MCF 10A (cell line): ENCODE measurements at regions not wholly inside any gene's neighbourhood (a gene's known extent, or its start where the extent isn't known, plus 50 kb on each side); places are given as distances from the start of the nearest gene placed in this dataset.

Experiments
- BruUV-seq: library from RNA; stranded (reverse); fragments of 400-500 nt; replicated peaks from 2 replicates; lab custom pipeline; 2021; lab: Mats Ljungman, UMichigan
- CTCF ChIA-PET: fragments of 300-600 bp; sonication (Branson Sonifier 250); formaldehyde crosslinking; extraction: SDS; loops from one replicate; lab custom pipeline; 2021; ENCODE audit warnings: antibody characterized with exemption, inconsistent platforms; lab: Yijun Ruan, JAX
- POLR2A ChIA-PET: fragments of 300-600, 350-650 bp; sonication (Branson Sonifier 250); formaldehyde crosslinking; extraction: SDS; loops from one replicate; lab custom pipeline; 2020; ENCODE audit warnings: antibody characterized with exemption, inconsistent platforms; lab: Yijun Ruan, JAX
- DNase-seq: peaks from one replicate; pipeline ENCODE4 v3.0.0-alpha.2; 2018; ENCODE audit not compliant: unreplicated experiment
- H3K27ac Mint-ChIP-seq: one replicate; pipeline ENCODE4 v1.8.0; 2022; ENCODE audit warnings: mild to moderate bottlenecking, low read depth, mixed read lengths; ENCODE audit not compliant: unreplicated experiment
- H3K27me3 Mint-ChIP-seq: one replicate; pipeline ENCODE4 v1.8.0; 2022; ENCODE audit warnings: mixed read lengths; ENCODE audit not compliant: insufficient read depth, unreplicated experiment
- H3K36me3 Mint-ChIP-seq: one replicate; pipeline ENCODE4 v1.8.0; 2022; ENCODE audit warnings: mild to moderate bottlenecking, moderate library complexity, mixed read lengths; ENCODE audit not compliant: insufficient read depth, unreplicated experiment
- H3K4me1 Mint-ChIP-seq: one replicate; pipeline ENCODE4 v1.8.0; 2022; ENCODE audit warnings: mixed read lengths; ENCODE audit not compliant: insufficient read depth, unreplicated experiment
- H3K4me3 Mint-ChIP-seq: one replicate; pipeline ENCODE4 v1.8.0; 2022; ENCODE audit warnings: mild to moderate bottlenecking, moderate library complexity, mixed read lengths; ENCODE audit not compliant: unreplicated experiment
- H3K9me3 Mint-ChIP-seq: one replicate; pipeline ENCODE4 v1.8.0; 2022; ENCODE audit warnings: mixed read lengths; ENCODE audit not compliant: unreplicated experiment
- CTCF ChIP-seq: fragments of 200-600 bp; IDR thresholded peaks from one replicate; pipeline ENCODE4 v1.8.0; 2022; ENCODE audit warnings: antibody characterized with exemption, mild to moderate bottlenecking; ENCODE audit not compliant: unreplicated experiment
- intact Hi-C: fragments of 100-400 bp; cut with micrococcal nuclease; formaldehyde crosslinking; loops from 2 replicates; pipeline ENCODE4 v1.14.1; 2022

- DNase-seq = no peak
- no peak for TF ChIP-seq CTCF
- intact Hi-C loops = no loop called here
These were observed 291.7 kb upstream of the UGT8 start for GRCh38 chr4:114306946-114307345.

DNA sequence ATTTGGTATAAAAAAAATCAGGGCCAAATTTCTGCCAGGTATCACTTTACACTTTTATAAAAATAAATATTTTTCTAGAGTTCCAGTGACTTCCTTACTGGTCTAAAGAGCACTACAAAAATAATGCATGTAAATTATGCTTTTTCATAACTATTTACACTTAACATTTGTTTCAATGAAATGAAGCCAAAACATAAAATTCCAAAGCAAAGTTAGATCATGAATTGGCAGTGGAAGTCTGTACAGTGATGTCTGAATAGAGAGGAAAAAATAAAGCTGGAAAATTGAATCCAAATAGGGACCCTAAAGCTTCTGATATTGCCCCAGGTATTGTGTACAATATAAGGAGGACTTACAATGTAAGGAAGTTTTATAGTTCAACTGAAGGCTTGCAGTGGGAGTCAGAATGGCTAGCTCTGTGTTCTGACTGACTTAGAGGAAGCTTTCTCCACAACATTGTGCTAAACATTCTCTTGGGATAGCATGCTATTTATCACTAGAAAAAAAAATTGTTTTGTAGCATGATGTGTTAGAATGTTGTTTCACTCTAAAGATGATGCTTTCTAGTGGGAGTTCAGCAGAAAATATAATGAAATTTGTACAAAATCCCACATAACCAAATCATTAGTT, 288.2 kb upstream of the UGT8 start:
- DNase-seq = no peak
- ChIA-PET CTCF (no interaction called here), POLR2A (no interaction called here)
- Mint-ChIP-seq H3K9me3 (no peaks in the 10 kb centered on the region), H3K4me1 (no peaks in the 10 kb centered on the region), H3K27ac (no peak overlapping the region), H3K27me3 (no peaks in the 10 kb centered on the region), H3K36me3 (no peaks in the 10 kb centered on the region), H3K4me3 (no peak overlapping the region)
- BruUV-seq = no TSS peak
- TF ChIP-seq CTCF = no peak
- intact Hi-C loops = no loop called here

More at GRCh38 chr4:114306946-114307345, 291.7 kb upstream of the UGT8 start:
- Mint-ChIP-seq H3K36me3 (no peaks in the 10 kb centered on the region), H3K4me3 (no peak overlapping the region), H3K27ac (no peak overlapping the region), H3K4me1 (no peaks in the 10 kb centered on the region), H3K9me3 (no peaks in the 10 kb centered on the region), H3K27me3 (no peaks in the 10 kb centered on the region)
- BruUV-seq = no TSS peak
- ChIA-PET CTCF (interaction anchor here (0.6 kb wide), 2 partner anchors 37 to 276 kb away, joined by 3 read pairs; no protein-coding TSS in a partner anchor), POLR2A (interaction anchor here (0.7 to 1.0 kb wide), 2 partner anchors 12 to 26 kb away, joined by 3 read pairs; no protein-coding TSS in a partner anchor)

DNA sequence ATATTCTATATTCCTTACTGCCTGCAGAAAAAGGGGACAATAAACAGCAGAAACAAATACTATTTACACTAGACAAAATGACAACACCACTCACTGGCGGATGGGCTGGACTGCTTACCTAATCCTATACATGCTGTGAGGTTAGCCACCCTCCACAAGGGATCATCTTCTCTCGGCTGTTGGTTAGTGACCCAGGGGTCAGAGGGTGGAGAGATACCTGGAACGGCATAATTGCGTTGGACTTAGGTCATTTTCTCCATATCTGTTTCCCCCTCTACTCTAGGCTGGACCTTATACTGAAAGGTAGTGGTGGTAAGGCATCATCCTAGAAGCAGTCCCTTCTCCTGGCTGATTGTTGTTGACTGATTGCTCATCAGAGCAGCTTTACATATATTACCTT, 286.8 kb upstream of the UGT8 start:
- Mint-ChIP-seq H3K9me3 (no peaks in the 10 kb centered on the region), H3K27me3 (no peaks in the 10 kb centered on the region), H3K36me3 (no peaks in the 10 kb centered on the region), H3K27ac (no peak overlapping the region), H3K4me3 (no peak overlapping the region), H3K4me1 (no peaks in the 10 kb centered on the region)
- ChIA-PET CTCF (no interaction called here), POLR2A (no interaction called here)
- DNase-seq = no peak
- TF ChIP-seq CTCF = no peak
- intact Hi-C loops = no loop called here
- no TSS peak for BruUV-seq

DNA sequence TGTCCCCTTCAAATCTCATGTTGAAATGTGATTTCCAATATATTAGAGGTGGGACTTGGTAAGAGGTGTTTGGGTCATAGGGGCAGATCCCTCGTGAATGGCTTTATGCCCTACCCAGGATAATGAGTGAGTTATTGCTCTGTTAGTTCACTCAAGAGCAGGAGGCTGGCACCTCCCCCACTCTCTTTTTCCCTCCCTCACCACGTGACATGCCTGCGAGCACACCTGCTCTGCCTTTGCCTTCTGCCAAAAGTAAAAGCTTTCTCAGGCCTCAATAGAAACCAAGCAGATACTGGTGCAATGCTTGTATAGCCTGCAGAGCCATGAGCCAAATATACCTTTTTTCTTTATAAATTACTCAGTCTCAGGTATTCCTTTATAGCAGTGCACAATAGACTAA, 286.3 kb upstream of the UGT8 start:
- Mint-ChIP-seq H3K27ac (no peak overlapping the region), H3K27me3 (no peaks in the 10 kb centered on the region), H3K9me3 (no peaks in the 10 kb centered on the region), H3K4me3 (no peak overlapping the region), H3K4me1 (no peaks in the 10 kb centered on the region), H3K36me3 (no peaks in the 10 kb centered on the region)
- ChIA-PET POLR2A (no interaction called here), CTCF (interaction anchor here (0.6 to 0.7 kb wide), 3 partner anchors 12 to 669 kb away, joined by 3 read pairs; no protein-coding TSS in a partner anchor)
- intact Hi-C loops = no loop called here
- BruUV-seq = no TSS peak
- no peak for TF ChIP-seq CTCF
- no peak for DNase-seq
